Nephron progenitor cell (in vitro differentiated cells): ENCODE measurements at regions not wholly inside any gene's neighbourhood (a gene's known extent, or its start where the extent isn't known, plus 50 kb on each side); places are given as distances from the start of the nearest gene placed in this dataset.

Experiments
- DNase-seq: peaks from one replicate; pipeline ENCODE4 v3.0.0; 2021
- H3K27ac Mint-ChIP-seq: 2 replicates; pipeline ENCODE4 v1.8.0; 2021; ENCODE audit warnings: mild to moderate bottlenecking, moderate library complexity, mixed read lengths
- H3K27me3 Mint-ChIP-seq: 2 replicates; pipeline ENCODE4 v1.8.0; 2021; ENCODE audit warnings: mild to moderate bottlenecking, low read depth, mixed read lengths; ENCODE audit not compliant: poor library complexity
- H3K36me3 Mint-ChIP-seq: 2 replicates; pipeline ENCODE4 v1.8.0; 2021; ENCODE audit warnings: low read depth, mixed read lengths
- H3K4me1 Mint-ChIP-seq: 2 replicates; pipeline ENCODE4 v1.8.0; 2021; ENCODE audit warnings: mixed read lengths
- H3K4me3 Mint-ChIP-seq: 2 replicates; pipeline ENCODE4 v1.8.0; 2021; ENCODE audit warnings: mild to moderate bottlenecking, moderate library complexity, mixed read lengths
- H3K9me3 Mint-ChIP-seq: 2 replicates; pipeline ENCODE4 v1.8.0; 2021; ENCODE audit warnings: mild to moderate bottlenecking, moderate library complexity, mixed read lengths
- CTCF ChIP-seq: fragments of 200-600 bp; sonication (generic); IDR thresholded peaks from 2 replicates; pipeline ENCODE4 v1.5.0; 2021; ENCODE audit warnings: antibody characterized with exemption

DNA sequence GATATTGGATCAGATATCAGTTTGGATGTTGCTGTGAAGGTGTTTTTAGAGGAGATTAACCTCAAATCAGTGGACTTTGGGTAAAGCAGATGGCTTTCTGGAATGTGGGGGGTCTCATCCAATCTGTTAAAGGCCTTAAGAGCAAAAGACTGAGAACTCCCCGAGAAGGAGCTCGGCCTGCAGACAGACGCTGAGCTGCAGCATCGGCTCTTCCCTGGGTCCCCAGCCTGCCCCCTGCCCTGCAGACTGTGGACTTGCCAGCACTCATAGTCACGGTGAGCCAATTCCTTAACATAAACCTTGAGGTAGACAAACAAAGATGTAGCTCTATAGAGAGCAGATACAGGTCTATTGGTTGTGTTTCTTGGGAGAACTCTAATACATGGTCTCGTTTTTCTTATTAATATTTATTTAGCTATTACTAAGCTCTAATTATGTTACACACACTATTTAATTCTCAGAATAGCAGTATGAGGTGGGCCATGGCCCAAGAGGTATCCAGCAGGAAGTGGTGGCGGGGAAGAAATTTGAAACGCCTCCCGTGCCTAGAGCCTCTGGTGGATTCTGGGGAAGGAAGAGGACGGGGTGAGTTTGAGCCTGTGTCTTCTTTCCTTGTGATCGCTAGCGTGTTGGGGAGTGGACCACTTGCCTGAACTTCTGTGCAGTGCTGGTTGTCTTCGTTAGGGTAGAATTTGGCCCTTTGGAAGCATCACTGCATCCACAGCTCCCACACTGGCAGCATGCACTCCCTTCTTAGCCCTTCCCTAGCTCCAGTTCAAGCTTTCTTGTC, 305.3 kb downstream of the TEX29 start:
- DNase-seq = no peak
- no peaks in the 10 kb centered on the region for H3K36me3 Mint-ChIP-seq
- no peak for TF ChIP-seq CTCF
- H3K27me3 Mint-ChIP-seq = peaks cover 23% of the 10 kb centered on the region
- H3K4me3 Mint-ChIP-seq = no peak overlapping the region
- H3K9me3 Mint-ChIP-seq = no peaks in the 10 kb centered on the region
- H3K4me1 Mint-ChIP-seq = peaks cover 32% of the 10 kb centered on the region
- H3K27ac Mint-ChIP-seq = no peak overlapping the region

DNA sequence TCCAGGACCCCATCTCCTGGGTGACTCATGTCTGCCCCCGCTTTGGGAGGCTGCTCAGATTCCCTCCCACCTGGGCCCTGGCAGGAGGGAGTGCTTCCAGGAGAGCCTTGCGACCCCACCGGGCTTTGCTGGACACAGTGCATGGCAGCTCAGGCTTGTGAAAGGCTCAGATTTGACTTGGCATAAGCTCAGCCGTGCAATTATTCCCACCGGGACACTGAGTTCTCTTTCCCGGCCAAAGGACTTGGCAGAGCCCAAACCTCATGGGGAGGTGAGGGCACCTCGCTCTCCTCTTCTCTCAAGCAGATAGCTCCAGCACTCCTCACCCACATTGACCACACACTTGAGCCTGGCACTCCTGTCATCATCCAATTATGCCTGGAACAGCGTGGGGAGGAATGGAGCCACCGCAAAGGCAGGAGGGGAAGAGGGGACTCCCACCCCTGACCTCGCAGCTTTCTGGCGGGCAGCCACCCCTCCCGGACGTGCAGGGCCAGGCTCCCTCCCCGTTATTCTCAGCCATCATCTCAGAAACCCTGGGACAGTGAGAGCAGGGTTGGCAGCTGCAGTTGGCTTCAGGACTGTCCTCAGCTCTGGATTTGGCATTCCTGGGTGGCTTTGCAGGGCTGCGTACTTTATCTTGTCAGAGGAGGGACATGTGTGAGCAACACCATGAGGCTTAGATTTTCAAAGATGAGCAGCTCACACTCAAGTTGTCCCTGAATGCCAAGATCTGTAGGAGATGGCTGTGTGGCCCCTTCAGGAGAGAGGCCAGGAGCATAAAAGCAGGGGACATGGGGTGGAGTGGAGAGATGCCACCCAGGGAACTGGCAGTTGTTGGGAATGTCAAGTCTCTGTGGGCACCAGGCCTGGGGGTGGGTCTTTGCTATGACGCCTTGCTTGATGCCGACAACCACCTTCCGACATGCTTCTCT, 306.2 kb downstream of the TEX29 start:
- H3K27me3 Mint-ChIP-seq = peaks cover 23% of the 10 kb centered on the region
- no peaks in the 10 kb centered on the region for H3K9me3 Mint-ChIP-seq
- no peaks in the 10 kb centered on the region for H3K36me3 Mint-ChIP-seq
- no peak overlapping the region for H3K4me3 Mint-ChIP-seq
- no peak for DNase-seq
- no peak for TF ChIP-seq CTCF
- H3K27ac Mint-ChIP-seq = no peak overlapping the region
- peaks cover 32% of the 10 kb centered on the region for H3K4me1 Mint-ChIP-seq

DNA sequence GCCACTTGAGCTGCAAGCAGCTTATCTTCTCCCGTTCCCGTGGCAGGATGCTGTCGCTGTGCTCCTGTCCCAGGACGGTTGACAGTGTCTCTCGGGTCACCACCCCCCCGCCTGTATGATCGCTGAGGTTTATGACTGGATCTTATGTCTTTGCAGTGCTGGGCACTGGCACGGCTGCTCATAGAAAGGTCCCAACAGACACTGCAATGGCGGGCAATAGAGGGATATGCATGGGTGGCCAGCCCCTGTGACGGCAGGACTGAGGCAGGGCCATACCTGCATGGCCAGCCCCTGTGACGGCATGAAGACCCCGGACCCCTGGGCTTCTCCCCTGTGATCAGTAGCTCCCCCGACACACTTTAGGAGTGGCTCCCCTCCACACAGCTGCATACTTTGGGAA, 307.2 kb downstream of the TEX29 start:
- no peak for DNase-seq
- Mint-ChIP-seq H3K27ac (no peak overlapping the region), H3K9me3 (no peaks in the 10 kb centered on the region), H3K4me3 (no peak overlapping the region), H3K36me3 (no peaks in the 10 kb centered on the region), H3K27me3 (peaks cover 23% of the 10 kb centered on the region), H3K4me1 (peaks cover 38% of the 10 kb centered on the region)
- no peak for TF ChIP-seq CTCF

- Mint-ChIP-seq H3K4me1 (peaks cover 41% of the 10 kb centered on the region), H3K27me3 (peaks cover 18% of the 10 kb centered on the region), H3K36me3 (no peaks in the 10 kb centered on the region), H3K27ac (no peak overlapping the region), H3K4me3 (no peak overlapping the region), H3K9me3 (no peaks in the 10 kb centered on the region)
- TF ChIP-seq CTCF = no peak
- DNase-seq = no peak
Measured at GRCh38 chr13:111629016-111629415, 308.6 kb downstream of the TEX29 start.

DNA sequence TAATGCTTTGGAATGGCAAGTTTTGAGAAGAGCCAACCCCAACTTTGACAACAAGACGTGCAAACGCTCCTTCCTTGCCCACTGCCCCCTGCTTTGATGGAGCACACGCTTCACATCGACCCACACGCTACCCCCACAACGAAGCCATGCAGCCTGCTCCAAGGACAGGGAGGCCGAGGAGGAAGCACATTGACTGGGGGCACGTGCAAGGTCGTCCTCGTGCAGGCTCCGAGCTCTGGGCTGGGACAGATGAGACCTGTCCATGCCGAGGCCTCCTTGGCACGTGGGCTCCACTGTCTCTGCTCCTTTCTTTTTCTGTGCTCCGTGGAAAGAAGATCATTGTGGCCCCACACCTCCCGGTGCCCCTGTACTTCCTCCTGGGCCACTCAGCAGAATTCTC, 309.0 kb downstream of the TEX29 start:
- Mint-ChIP-seq H3K4me3 (no peak overlapping the region), H3K27ac (no peak overlapping the region), H3K27me3 (peaks cover 18% of the 10 kb centered on the region), H3K36me3 (no peaks in the 10 kb centered on the region), H3K4me1 (peaks cover 38% of the 10 kb centered on the region), H3K9me3 (no peaks in the 10 kb centered on the region)
- no peak for TF ChIP-seq CTCF
- no peak for DNase-seq
